Jurkat, Clone E6-1 (cell line): ENCODE measurements at regions not wholly inside any gene's neighbourhood (a gene's known extent, or its start where the extent isn't known, plus 50 kb on each side); places are given as distances from the start of the nearest gene placed in this dataset.

ENCODE experiments used
- DNase-seq: peaks from one replicate; pipeline ENCODE4 v3.0.0-alpha.2; 2011; ENCODE audit warnings: low read depth, low spot score
- H3K4me3 ChIP-seq: 2 replicates; pipeline ENCODE4 v1.5.1; 2011; ENCODE audit warnings: mild to moderate bottlenecking, low read length, control low read depth, moderate library complexity

DNA sequence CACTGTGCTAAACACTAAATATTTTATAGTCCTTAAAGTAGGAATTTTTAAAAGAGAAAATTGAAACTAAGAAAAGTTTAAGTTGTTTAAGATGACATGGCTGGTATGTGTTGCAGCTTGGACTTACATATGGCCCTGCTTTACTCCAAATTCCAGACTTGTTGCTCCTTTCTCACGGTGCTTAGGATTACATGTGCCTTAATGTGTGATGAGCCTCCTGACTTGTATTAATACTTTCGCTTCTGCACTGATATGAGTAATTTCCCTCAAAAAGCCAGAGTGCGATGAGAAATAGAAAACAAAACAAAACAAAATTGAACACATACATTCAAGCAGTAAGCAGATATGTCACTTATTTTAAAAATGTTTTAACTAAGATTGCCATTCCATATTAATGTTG lies 250.2 kb downstream of the VGLL3 start:
- no peak for DNase-seq
- no peak overlapping the region for H3K4me3 ChIP-seq

- no peak for DNase-seq
- H3K4me3 ChIP-seq = no peak overlapping the region
Measured at GRCh38 chr3:86739244-86739643, 251.7 kb downstream of the VGLL3 start.

GRCh38 chr3:86738684-86739083 lies 252.3 kb downstream of the VGLL3 start:
- H3K4me3 ChIP-seq = no peak overlapping the region
- DNase-seq = no peak

DNA sequence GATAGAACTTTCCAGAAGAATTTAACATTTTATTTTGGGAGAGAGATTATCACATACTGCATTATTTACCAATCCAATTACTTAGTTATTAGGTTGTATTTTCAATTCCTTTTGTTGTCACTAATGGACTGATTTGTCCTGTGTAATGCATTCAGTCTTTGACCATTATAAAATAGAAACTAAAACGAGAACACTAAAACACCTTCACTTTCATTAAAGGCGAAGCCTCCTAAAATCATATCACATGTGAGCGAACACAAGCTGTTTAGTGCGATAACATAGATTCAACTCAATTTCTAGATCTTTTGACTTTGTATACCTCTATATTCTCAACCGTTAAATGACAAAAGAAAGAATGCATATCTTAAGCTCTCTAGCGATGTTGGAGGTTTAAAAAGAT lies 253.4 kb downstream of the VGLL3 start:
- no peak overlapping the region for H3K4me3 ChIP-seq
- DNase-seq = no peak

GRCh38 chr3:86733257-86733656 lies 257.7 kb downstream of the VGLL3 start:
- DNase-seq = no peak
- no peak overlapping the region for H3K4me3 ChIP-seq

GRCh38 chr3:86731501-86731901 lies 259.4 kb downstream of the VGLL3 start:
- no peak overlapping the region for H3K4me3 ChIP-seq
- DNase-seq = no peak

GRCh38 chr3:86723433-86723832 lies 267.5 kb downstream of the VGLL3 start:
- no peak overlapping the region for H3K4me3 ChIP-seq
- DNase-seq = no peak

GRCh38 chr3:86711634-86712033 lies 279.3 kb downstream of the VGLL3 start:
- no peak overlapping the region for H3K4me3 ChIP-seq
- DNase-seq = no peak

DNA sequence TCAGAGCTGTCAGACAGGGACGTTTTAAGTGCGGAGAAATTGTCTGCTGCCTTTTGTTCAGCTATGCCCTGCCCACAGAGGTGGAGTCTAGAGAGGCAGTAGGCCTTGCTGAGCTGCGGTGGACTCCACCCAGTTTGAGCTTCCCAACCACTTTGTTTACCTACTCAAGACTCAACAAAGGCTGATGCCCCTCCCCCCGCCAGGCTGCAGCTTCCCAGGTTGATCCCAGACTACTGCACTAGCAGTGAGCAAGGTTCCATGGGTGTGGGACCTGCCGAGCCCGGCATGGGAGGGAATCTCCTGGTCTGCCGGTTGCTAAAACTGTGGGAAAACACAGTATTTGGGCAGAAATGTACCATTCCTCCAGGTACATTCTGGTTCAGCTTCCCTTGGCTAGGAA lies 282.1 kb downstream of the VGLL3 start:
- DNase-seq = no peak
- H3K4me3 ChIP-seq = no peak overlapping the region

GRCh38 chr3:86702381-86702958 lies 288.5 kb downstream of the VGLL3 start:
- H3K4me3 ChIP-seq = no peak overlapping the region
- DNase-seq = peak; percentile 5

DNA sequence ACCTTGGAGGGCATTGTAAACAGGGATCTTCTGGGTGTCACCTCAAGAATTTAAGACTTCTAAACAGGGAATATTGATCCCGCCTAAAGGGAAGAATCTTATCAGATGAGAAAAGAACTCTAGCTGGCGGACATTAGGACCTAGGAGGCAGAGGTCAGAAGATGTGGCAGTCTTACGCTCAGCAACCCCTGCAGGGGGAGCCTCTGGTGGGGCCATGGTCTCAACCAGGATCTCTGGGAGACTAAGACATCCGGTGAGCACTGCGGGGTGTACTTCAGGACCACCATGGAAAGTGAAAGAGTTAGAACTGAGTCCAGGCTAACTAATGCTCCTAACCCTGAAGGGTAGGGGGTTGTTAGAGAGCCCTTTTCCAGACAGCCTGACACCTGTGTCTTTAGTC lies 295.2 kb downstream of the VGLL3 start:
- H3K4me3 ChIP-seq = no peak overlapping the region
- no peak for DNase-seq

DNA sequence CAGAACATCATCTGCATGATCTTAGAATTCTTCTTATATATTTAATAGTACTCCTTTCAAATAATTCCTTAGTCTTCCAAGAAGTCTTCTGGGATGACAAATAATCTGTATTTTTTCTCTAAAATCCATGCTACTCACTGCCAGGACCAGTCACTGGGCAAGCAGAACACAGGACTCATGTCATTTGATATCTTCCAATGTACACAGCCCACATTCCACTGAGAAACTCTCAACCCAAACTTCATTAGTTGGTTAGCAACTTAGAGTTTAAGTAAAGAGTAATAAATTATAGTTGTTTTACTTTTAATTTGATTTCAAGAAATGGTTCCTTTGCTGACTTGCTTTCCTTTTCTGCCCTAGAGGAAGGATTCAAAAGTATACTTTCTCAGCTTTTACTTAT lies 317.0 kb downstream of the VGLL3 start:
- DNase-seq = no peak
- H3K4me3 ChIP-seq = no peak overlapping the region

DNA sequence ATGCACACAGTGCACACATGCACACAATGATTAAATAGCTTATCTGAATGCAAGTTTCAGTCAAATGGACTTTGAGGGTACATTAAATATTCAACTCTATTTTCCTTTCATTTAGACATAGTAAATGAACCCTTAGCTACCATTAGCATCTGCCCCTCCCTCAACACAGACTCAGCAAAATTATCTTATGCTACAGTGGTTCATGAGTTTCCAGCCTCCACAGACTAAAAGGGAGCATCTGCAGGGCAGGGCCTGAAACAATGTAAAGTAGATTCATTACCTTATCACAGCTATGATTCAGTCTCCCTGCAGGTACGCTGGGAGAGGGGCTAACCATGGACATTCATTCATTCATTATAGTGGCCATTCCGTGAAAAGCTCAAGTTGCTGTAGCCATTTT lies 329.1 kb downstream of the VGLL3 start:
- no peak for DNase-seq
- no peak overlapping the region for H3K4me3 ChIP-seq

- H3K4me3 ChIP-seq = no peak overlapping the region
- DNase-seq = no peak
Measured at GRCh38 chr3:86658876-86659275, 332.1 kb downstream of the VGLL3 start.

DNA sequence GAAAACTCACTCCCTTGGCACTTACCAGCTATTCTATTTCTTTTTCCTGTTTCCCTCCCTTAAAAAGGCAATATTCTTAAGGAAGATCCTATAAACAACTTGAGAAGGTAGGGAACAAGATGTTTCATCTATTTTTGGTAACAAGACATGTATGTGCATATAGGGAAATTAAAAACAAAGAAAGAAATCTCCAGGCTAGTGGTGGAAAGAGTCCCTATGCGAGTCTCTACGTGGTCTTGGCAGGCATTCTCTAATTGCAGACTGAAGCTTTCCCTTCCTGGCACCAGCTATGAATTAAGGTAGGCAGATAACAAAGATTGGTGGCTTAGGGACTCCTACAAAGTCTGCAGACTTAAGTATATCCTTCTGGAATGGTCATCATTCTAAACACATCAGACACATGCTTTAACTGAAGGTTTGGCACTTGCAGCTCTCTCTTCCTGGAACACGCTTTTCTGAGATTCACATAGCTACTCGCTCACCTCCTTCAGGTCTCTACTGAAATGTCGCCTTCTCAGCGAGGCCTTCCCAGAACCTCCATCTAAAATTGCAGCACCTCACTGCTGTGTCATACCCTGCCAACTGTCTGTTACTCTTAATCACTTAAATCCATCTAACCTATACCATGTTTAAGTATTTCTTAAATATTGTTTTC lies 336.0 kb downstream of the VGLL3 start:
- H3K4me3 ChIP-seq = no peak overlapping the region
- DNase-seq = no peak

GRCh38 chr3:86653661-86654205 lies 337.2 kb downstream of the VGLL3 start:
- H3K4me3 ChIP-seq = no peak overlapping the region
- no peak for DNase-seq

- H3K4me3 ChIP-seq = no peak overlapping the region
- DNase-seq = no peak
Measured at GRCh38 chr3:86648087-86648486, 342.9 kb downstream of the VGLL3 start.

DNA sequence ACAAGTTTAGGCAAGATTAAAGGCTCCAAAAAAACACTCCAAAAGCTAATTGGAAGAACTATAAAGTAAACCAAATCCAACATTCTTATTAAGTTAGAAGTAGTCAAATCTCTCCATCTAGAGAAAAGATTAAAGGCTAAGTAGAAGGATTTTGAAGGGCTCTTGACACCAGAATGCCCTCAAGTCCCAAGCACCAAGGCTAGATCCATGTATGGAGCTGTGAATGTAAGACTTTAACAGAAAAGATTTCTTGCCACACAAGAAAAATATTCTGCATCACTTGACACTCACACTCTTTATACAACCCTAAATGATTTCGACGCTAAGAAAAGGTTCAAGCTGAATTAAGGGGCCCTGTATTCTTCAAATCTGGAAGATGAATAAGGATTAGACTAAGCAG lies 345.2 kb downstream of the VGLL3 start:
- DNase-seq = no peak
- no peak overlapping the region for H3K4me3 ChIP-seq

DNA sequence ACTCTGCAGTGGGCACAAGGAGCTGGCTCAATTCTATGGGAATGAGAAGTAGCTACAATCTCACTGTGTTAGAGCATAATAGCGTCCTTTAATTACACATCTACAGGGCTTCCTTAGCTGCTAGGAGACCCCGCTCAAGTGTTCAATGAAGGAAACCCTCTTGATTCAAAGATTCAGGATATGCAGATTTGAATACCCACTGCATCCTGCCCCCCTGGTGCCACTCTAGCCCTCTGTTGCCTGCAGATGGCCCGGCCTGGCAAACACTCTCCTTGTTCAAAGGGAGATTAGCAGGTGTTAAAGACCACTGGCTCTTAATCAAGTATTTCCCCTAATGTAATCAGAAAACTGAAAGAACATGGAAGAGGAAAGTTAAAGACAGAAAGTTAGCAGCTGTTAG lies 356.6 kb downstream of the VGLL3 start:
- DNase-seq = no peak
- H3K4me3 ChIP-seq = no peak overlapping the region

- no peak for DNase-seq
Measured at GRCh38 chr3:86629511-86629910, 361.4 kb downstream of the VGLL3 start.

DNA sequence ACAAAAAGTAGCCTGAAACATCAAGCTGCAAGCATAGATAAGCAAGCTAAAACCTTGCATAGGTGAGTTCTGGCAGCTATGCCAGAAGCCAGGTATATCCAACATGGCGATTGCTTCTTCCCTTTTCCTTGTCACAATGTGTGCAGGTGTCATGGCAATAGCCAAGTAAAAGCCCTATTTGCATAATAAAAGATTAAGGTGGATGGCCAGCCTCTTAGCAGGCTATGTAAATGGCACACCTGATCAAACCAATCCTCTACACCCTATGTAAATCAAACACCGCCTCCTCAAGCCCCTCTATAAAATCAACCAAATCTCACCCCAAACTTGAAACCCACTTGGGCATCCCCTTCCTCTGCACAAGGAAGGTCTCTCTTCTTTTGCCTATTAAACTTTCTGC lies 366.8 kb downstream of the VGLL3 start:
- no peak for DNase-seq

More at GRCh38 chr3:86629511-86629910, 361.4 kb downstream of the VGLL3 start:
- H3K4me3 ChIP-seq = no peak overlapping the region

More for the DNA sequence above, 366.8 kb downstream of the VGLL3 start:
- no peak overlapping the region for H3K4me3 ChIP-seq
